Midbrain (tissue), 1 donor: ENCODE measurements at regions not wholly inside any gene's neighbourhood (a gene's known extent, or its start where the extent isn't known, plus 50 kb on each side); places are given as distances from the start of the nearest gene placed in this dataset.
"Not testable (repeated sequence)": the region's sequence is repeated elsewhere in the genome, so short reads cannot be mapped to it uniquely, and the experiment has no call there.

Experiments used
- DNase-seq: peaks from one replicate; lab custom pipeline; 2025; lab: John Stamatoyannopoulos, UW

DNA sequence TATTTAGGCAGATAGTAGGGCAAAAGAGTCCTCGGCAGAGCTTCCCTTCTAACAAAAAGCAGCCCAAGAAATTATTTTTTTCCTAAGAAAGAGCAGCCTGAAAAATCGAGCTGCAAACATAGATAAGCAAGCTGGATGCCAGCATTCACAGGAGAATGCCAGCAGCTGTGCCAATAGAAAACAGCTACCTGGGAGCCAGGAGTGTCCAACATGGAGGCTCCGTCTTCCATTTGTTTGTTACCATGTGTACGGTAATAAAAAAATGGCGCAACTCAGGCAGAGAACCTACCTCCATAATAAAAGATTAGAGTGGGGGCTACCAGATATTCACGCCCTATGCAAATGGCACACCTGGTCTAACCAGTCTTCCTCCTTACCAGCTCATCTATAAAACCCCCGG, 77.6 kb upstream of the IPO5 start:
- no peak for DNase-seq

DNA sequence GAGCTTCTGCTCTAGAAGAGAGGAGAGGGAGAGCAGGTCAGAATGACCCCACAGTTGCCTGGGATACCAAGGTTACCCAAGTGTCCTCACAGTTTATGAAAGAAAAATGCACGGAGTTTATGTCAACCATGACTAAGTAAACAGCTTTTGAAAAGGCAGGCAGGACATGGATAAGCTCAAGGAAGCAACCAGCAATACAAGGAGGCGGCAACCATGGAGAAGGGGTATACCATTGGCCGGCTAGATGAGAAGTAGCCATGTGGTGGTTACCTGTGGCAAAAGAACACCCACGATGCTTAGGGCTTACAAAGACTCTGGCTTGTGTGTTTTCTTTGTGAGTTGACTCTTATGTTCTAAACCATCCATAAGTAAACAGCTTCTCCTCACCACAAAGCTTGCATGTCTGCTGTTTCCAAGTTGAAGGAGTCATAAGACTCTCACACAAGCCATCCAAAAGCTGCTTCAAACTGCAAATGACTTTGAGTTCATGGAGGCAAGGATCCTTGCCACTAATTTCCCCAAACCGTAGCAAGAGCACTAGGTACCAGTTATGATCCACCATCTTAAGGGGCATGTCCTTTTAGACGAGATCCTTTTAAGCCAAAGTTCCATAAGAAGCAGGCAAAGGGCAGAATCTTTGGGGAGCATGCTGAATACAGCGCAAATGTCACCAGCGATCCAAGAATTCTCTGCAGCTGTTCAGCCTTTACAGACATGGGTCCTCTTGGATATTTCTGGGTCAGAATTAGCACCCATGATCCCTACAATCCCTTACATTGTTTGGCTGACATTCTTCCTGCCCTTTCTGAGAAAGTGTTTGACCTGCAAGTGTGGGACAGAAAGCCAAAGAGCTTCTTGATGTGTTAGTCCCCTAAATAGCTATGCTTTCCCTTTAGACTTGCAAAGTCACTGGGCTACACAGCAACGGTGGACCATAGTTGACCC, 74.8 kb upstream of the IPO5 start:
- no peak for DNase-seq

DNA sequence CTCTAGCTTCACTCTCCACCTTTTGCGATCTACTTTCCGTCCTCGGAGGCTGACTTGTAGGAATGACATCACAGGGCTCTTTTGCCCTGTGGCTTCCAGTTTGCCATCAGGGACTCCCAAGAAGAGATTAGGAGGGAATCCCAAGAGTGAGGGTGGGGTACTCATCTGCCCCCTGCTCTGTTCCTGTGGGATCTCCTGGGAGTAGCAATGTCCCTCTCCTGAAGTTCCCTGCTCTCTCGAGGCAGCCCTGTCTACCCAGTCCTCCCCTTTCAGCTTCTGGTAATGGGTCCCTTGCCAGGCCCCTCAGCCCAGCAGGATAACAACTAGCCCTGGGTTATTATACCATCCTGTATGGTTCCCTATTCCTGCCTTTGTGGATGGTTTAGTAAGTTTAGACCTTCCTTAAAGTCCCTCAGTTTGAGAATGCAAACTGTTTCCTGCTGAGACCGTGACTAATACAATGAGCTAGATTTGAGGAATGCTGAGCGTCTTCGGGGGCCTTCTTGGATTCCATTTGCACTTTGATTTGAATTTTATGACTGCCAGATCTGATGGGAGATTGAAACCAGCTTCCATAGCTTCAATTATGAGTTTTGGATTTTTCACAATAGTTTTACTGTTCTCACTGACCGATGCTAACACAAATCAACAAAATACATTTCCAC, 73.7 kb upstream of the IPO5 start:
- no peak for DNase-seq

DNA sequence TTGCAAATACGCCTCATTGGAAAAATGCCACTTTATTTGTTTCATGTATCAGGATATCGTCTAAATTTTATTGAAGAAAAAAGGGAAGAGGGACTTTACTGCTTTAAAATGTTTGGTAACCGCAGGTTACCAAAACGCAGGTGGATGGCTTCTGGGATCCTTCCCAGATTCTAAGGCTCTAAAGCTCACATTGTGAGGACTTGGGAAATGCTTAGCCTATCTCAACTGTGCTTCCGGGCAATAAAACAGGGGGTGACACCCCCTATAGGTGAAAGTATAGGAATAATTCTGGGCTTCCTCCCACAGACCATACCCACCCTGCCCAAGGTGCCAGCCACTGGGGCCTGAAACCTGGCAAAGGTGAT, 73.2 kb upstream of the IPO5 start:
- DNase-seq: no peak

DNA sequence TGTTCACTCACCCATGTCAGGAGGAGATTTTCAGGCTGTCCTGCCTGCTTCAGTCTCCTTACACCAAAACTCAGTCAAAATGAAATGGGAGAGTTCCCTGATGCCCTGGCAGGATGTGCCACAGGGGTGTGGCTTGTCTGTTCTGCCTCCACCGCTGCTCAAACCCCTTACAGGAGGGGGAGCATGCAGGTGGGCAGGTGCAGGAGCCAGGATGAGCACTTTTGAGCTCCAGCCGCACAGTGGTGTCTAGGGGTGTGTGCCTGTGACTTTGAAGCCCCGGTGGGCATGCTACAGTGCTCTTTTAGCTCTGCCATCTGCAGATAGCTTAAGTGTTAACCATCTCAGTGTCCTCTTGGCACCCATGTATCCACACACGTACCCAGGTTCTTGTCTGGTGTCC, 71.9 kb upstream of the IPO5 start:
- no peak for DNase-seq

DNA sequence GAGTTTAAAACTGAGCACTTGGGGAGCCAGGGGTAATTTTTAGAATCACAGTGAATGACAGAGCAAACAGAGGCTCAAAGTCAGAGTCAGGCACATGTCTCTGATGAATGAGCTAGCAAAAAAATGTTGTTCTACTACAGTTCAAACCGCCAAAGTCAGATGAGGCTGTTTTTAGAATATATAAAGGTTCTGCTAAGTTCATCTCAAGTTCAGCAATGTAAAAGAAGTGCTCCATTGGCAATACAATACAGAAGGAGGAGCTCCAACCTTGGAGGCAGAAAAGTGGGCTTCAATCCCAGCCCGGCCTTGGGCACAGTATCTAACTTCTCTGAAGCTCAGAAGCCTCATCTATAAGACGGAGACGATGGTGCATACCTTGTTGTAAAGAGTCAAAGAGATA, 70.1 kb upstream of the IPO5 start:
- DNase-seq: no peak

DNA sequence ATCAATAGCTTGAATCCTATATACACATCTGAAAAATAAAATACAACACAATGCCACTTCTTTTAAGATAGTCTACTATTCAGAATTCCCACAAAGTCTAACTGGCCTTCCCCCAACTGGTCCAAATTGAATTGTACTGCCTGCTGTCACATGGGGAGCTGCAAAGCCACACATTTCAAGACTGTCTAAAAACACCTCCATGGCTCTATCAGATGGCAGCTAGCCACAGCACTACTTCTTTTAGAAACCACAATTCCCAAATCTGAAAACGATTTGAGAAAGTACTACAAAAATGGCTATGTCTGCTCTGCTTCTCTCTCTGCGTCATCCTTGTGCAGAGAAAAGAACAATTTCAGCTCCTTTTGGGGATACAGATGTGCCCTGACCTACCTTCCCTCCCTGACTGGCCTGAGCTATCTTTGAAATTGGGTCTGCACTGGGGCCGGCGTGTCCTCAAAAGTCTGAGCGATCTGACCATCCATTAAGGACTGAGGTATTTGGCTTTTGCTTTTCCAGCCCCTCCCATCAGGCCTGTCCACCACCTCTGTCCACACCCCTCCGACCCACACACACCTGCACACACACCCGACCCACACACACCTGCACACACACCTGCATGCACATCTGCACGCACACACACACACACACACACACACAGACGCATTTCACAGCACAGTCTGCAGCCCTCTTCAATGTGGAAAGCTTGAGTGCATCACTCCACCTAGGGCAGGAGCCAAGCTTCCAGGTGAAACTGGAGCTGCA, 68.6 kb upstream of the IPO5 start:
- no peak for DNase-seq

DNA sequence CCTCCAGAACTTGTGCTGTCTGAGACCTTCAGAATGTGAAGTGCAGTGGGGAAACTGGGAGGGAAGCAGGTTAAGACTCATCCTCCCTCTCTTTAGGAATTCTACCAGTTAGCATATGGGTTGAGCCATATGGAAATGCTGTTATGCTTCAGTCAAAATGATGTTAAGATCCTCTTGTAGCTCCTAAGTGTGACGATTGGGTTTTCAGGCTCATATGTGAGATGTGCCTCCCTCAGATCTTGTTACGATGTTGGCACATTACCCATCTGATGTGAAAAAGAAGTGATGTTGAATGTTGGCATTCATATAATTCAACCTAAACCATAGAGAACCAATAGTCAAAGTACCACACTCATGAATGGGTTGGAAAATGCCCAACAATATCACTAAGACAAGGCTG, 67.8 kb upstream of the IPO5 start:
- no peak for DNase-seq

DNA sequence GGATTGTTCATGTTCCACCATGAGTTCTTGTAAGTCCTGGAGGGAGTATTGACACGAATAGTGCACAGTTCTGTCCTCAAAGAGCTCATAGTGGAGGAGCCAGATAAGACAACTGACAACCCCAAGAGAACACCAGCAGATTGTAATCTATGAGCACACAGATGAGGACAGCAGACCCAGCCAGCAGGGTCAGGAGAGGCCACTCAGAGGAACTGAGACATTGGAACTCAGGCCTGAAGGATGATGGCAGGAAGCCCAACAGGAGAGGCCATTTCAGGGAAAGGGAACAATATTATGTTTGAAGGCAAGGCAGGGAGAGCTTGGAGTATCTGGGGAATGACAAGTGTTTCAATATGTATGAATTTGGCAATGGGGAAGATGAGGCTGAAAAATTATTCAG, 63.7 kb upstream of the IPO5 start:
- no peak for DNase-seq

DNA sequence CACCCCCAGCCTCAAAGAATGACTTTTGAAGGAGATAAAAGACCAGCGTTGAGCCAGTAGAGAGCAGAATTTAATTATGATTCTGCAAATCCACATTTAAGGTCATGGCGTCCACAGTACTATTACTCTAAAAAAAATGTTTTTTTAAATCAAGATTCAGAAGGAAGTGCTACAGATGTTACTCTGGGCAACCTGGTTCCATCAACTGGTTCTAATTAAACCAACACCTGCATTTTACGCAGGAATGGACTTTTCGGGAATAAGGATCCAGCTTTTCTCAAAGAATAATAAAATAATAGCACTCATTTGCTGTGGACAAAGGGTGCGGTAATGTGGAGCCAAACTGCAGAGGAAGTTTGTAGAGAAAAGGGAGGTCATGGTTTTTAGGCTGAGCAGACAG, 62.9 kb upstream of the IPO5 start:
- DNase-seq: no peak

DNA sequence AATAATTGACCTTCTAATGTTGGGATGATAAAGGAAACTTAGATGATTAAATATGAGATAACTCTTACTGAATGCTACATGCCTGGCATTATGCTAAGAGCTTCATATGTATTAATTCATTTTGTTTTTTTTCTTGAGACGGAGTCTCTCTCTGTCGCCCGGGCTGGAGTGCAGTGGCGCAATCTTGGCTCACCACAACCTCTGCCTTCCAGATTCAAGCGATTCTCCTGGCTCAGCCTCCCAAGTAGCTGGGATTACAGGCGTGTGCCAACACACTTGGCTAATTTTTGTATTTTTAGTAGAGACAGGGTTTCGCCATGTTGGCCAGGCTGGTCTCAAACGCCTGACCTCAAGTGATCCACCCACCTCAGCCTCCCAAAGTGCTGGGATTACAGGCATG, 61.5 kb upstream of the IPO5 start:
- not testable (repeated sequence) for DNase-seq

DNA sequence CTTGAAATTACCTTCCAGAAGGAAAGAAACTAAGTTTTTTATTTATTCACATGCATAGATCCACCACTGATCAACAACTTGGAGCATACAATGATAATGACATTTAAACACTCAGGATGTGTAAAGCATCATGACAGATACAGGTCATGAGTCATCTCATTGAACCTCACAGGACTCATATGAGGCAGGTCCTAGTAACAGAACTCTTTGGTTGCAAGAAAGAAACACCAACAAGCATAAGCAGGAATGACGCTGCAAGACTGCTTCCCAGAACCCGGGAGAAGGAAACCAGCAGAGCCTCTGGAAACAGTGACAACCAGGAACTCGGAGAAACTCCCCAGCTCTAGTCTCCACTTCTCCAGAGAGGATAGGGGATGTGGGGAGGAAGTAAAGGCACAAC, 60.8 kb upstream of the IPO5 start:
- no peak for DNase-seq

DNA sequence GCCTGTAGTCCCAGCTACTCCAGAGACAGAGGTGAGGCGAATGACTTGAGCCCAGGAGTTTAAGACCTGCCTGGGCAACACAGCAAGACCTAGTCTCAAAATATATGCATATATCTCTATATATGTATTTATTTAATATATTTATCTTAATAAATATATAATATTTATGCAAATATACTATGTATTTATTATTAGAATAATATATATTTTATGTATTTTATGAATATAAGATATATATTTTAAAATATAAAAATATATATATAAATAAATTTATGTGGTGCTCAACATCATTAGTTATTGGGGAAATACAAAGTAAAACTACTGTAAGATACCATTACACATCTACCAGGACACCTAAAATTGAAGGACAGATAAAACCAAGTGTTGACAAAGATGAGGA, 58.1 kb upstream of the IPO5 start:
- DNase-seq: no peak

DNA sequence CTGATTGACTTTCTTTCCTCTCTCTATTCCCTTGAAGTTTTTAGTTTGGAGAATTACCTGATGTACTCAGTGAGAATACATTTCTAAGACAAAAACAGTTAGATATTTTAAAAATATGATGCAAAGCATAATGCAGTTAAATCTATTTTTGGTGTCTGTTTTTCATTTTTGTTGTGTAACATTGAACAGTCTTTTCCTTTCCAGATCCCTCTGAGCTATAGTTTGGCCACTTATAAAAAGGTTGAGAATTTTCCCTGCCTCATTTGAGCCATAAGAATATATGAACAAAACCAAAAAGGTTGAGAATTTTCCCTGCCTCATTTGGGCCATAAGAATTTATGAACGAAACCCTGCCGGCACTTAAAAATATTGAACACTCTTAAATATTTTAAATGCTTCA, 57.0 kb upstream of the IPO5 start:
- DNase-seq: no peak

DNA sequence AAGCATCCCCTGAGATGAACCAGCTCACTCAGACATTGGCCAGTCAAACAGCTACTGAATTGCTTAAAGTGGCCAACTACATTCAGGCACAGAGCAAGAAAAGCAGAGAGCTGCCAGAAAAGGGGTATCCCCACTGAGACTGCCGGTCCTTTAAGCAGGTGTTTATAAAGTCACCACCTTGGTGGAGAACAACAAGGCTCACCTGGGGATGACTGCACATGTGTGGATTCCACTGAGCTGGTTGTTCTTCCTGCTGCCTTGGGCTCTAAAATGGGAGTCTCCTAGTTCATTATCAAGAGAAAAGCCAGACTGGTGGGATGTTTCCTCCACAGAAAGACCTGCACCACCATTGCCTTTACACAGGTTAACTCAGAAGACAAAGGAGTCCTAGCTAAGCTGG, 51.8 kb upstream of the IPO5 start:
- DNase-seq: no peak
